ENCODE measurements at regions not wholly inside any gene's neighbourhood (a gene's known extent, or its start where the extent isn't known, plus 50 kb on each side); places are given as distances from the start of the nearest gene placed in this dataset.
"Not testable (repeated sequence)": the region's sequence is repeated elsewhere in the genome, so short reads cannot be mapped to it uniquely, and the experiment has no call there.

DNA sequence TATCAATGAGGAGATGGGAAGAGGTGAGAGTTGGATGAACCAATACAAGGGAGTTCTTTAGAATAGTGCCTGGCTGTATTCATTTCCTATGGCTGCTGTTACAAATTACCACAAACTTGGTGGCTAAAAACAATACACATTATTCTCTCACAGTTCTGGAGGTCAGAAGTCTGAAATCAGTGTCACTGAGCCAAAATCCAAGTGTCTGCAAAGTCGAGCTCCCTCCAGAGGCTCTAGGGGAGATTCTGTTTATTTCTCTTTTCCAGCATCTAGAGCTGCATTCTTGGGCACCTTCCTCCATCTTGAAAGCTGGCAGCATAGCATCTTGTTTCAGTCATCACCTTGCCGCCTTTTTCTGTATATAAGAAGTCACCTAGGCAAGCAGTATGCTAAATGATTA is 55.7 kb upstream of the TERB2 start:
- H3K36me3 ChIP-seq (replicated peaks in 1 of 2; ENCODE audit: control insufficient read depth in 1 of 2, insufficient read depth in 2 of 2, low read length in 1 of 2); H3K4me1 ChIP-seq (ENCODE audit: control insufficient read depth in 1 of 2, insufficient read depth in 2 of 2, low read depth in 1 of 2, low read length in 1 of 2); H3K79me2 ChIP-seq (ENCODE audit: insufficient read depth); POLR2A ChIA-PET; H3K4me2 ChIP-seq; CTCF ChIA-PET; H3K27me3 ChIP-seq (ENCODE audit: insufficient read depth); H3K9me2 ChIP-seq; H3K27ac ChIP-seq (ENCODE audit: low read depth in 2 of 2, low read length in 1 of 2); H4K20me1 ChIP-seq (ENCODE audit: insufficient read depth); DNase-seq; H2AFZ ChIP-seq (ENCODE audit: low read depth); H3F3A ChIP-seq (replicated peaks; ENCODE audit: insufficient read depth); H3K4me3 ChIP-seq (ENCODE audit: low read depth in 2 of 2, low read length in 1 of 2); H3K9me3 ChIP-seq; H3K9ac ChIP-seq: not testable (repeated sequence)
- WGBS (ENCODE audit: low lambda C conversion rate) = 11% methylated on average over 2 of the region's 2 CpGs

DNA sequence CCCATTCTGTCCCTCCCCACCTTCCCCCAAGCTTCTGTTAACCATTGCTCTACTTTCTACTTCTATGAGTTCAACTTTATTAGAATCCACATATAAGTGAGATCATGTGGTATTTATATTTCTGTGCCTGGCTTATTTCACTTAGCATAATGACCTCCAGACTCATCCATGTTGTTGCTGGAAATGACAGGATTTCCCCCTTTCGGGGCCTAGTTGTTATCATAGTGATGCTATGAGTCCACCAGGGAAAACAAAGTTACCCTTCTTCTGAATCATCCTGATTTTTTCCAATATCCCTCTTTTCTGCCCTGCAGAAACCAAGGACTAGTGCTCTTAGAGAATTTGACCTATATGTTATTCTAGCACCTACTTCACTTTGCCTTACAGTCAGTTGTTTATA is 53.2 kb upstream of the TERB2 start:
- POLR2A ChIA-PET; DNase-seq; H3K27me3 ChIP-seq (ENCODE audit: insufficient read depth); H3K4me1 ChIP-seq (ENCODE audit: control insufficient read depth in 1 of 2, insufficient read depth in 2 of 2, low read depth in 1 of 2, low read length in 1 of 2); H3K27ac ChIP-seq (ENCODE audit: low read depth in 2 of 2, low read length in 1 of 2); H2AFZ ChIP-seq (ENCODE audit: low read depth); CTCF ChIA-PET; H3K9ac ChIP-seq; H3K4me3 ChIP-seq (ENCODE audit: low read depth in 2 of 2, low read length in 1 of 2); H3K4me2 ChIP-seq; H3K36me3 ChIP-seq (replicated peaks in 1 of 2; ENCODE audit: control insufficient read depth in 1 of 2, insufficient read depth in 2 of 2, low read length in 1 of 2); H3K9me3 ChIP-seq; H3K79me2 ChIP-seq (ENCODE audit: insufficient read depth); H3F3A ChIP-seq (replicated peaks; ENCODE audit: insufficient read depth); H4K20me1 ChIP-seq (ENCODE audit: insufficient read depth); H3K9me2 ChIP-seq: not testable (repeated sequence)
- WGBS (ENCODE audit: low lambda C conversion rate) = 28% methylated on average over 1 of the region's 1 CpG

GRCh38 chr15:44904651-44905340 is 51.7 kb upstream of the TERB2 start:
- H2AFZ ChIP-seq (ENCODE audit: low read depth); H4K20me1 ChIP-seq (ENCODE audit: insufficient read depth); POLR2A ChIA-PET; H3K4me3 ChIP-seq (ENCODE audit: low read depth in 2 of 2, low read length in 1 of 2); CTCF ChIA-PET; H3F3A ChIP-seq (replicated peaks; ENCODE audit: insufficient read depth); H3K9ac ChIP-seq; H3K27ac ChIP-seq (ENCODE audit: low read depth in 2 of 2, low read length in 1 of 2); H3K27me3 ChIP-seq (ENCODE audit: insufficient read depth); H3K36me3 ChIP-seq (replicated peaks in 1 of 2; ENCODE audit: control insufficient read depth in 1 of 2, insufficient read depth in 2 of 2, low read length in 1 of 2); H3K9me3 ChIP-seq; DNase-seq; H3K4me1 ChIP-seq (ENCODE audit: control insufficient read depth in 1 of 2, insufficient read depth in 2 of 2, low read depth in 1 of 2, low read length in 1 of 2); H3K4me2 ChIP-seq; H3K79me2 ChIP-seq (ENCODE audit: insufficient read depth); H3K9me2 ChIP-seq: not testable (repeated sequence)
- WGBS (ENCODE audit: low lambda C conversion rate) = 34% methylated on average over 6 of the region's 6 CpGs

Small RNAs in the stretch of these regions (small RNA-seq; reads per million reads assigned to genes)
- gene RF00019 (0 reads per million in 7 experiments), gene RNU1-119P (0 reads per million in 7 experiments)
